Anterior cingulate cortex (tissue), 58 donors: ENCODE measurements at regions not wholly inside any gene's neighbourhood (a gene's known extent, or its start where the extent isn't known, plus 50 kb on each side); places are given as distances from the start of the nearest gene placed in this dataset.

ENCODE experiments used
- DNase-seq, 58 donors: peaks; one replicate each; lab custom pipeline; 2025; lab: John Stamatoyannopoulos, UW

DNA sequence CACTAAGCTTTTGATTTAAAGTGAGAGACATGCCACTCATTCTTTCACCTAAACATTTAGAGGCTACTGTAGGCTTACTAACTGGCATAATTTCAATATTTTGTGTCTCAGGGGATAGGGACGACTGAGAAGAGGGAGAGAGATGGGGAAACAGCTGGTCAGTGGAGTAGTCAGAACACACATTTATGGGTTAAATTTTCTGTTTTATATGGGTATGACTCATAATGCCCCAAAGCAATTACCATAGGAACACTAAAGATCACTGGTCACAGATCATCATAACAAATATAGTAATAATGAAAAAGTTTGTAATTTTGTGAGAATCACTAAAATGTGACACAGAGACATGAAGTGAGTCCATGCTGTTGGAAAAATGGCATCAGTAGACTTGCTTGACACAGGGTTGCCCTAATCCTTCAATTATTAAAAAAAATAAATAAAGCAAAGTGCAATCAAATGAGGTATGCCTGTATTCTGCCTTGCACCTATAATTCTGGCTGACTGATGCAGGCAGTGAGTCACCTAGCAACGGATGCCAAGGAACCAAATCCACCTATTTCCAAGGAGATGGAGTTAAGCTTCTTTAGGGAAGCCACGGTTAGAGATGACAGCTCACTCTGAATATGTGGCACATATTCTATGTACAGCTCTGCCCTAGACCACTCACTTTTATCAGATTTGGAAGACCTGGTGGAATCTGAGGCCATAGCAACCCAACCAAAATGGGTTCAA, 166.1 kb downstream of the MARCHF11 start:
- peak in 4 of 58 donors; percentile 2 to 25 (median 8) for DNase-seq

DNA sequence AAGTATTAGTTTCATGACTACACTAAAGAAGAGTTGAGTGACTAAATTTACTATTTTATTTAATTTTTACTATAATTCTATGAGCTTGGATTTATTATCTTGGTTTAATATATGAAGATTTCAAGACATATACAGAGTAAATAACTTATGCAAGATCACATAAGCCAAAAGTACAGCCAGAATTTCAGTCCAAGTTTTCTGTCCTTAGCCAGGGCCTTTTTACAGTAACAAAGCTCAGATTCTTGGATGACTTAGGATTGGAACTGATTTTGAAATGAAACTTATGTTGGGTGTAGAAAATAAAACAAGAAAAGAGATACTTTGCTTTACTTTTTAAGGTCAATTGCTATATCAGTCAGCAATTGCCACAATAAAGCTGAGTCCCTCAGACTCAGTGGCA, 170.3 kb downstream of the MARCHF11 start:
- no peak for DNase-seq

DNA sequence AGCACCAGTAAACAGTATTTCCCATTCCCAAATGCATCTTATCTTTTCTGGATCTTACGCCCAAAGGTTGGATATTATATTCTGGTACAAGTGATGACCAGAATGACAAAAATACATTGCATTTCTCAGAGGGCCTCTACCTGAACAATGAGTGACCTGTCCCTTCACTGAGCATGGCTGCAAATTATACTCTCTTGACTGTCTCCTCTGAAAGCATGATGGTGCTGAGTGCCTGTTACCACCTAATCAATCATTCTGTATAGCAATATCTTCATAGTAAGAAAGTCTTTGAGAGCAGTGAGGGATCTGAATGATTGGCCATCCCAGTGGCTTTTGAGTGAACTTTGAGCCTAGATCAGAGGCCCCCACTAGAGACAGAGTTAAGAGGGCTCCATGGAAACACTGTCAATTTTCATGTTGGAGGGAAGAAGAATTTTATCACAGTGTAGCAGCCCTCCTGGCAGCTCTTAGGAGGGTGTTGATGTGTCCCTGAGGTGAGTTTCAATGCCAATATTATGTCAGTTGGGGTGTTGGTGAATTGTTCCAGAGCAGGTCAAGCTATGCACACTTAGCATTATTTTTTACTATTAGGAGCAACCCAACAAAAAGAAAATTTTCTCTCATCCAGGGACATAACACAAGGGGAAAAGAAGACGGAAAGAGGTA, 171.7 kb downstream of the MARCHF11 start:
- no peak for DNase-seq

- DNase-seq: no peak
Observed at GRCh38 chr5:16005225-16005624, 174.4 kb downstream of the MARCHF11 start.

DNA sequence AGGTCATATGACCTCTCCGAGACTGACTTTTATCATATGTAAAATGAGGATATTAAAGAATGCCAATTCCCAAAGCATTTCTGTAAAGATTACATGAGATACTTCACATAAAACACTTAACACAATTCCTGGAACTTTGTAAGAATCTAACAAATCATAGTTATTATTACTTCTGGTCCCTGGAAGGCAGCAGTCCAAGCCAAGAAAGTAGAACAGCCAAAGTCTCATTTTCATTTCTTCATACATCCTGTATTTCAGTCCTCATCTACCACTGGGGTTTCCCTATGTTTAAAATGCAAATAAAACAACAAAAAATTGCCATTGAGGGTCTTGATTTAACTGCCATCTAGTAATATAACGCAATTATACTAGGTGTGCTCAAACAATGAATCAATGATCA, 179.5 kb downstream of the MARCHF11 start:
- no peak for DNase-seq

DNA sequence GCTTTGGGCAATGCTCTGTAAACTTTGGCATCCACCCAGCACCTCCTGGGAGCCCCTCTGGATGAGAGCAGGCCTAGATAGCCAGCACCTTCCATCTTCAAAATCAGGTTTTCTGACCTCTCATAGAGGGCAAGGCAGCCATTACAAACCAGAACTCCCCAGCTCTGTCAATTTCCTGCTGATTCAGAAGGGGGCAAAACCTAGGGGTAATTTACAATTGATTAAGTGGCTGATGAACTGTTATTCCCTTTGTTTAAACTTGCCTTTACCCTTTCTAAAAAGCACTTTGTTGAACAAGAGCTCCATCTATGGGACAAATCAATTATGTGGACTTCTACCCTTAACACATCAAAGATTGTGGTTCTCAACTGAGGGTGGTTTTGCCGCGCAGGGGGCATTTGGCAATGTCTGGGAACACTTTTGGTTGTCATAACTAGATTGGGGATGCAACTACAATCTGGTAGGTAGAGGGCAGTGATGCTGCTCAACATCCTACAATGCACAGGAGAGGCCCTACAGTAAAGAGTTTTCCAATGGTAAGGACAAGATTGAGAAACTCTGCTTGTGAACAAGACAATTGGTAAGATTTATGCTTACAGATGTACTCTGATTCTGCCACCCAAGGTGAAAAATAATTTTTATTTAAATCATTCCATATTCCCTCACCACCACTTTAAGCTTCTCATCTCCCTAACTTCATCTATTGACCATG, 184.1 kb downstream of the MARCHF11 start:
- DNase-seq: peak in 1 of 58 donors; percentile 2

DNA sequence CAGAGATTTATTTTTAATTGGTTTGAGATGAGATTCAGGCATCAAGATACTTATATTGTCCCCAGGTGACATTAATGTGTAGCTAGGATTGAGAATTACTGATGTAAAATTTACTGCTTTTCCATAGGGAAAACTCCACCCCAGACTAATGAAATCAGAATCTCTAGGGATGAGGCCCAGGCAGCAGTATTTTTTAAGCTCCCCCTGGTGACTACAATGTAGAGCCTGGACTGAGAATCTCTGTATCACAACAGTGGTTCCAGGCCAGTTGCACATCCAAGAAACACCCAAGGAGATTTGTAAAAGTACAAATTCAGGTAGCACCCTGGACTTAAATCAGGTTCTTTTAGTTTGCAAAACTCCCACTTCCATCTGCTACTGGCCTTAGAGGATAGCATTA, 185.7 kb downstream of the MARCHF11 start:
- no peak for DNase-seq

DNA sequence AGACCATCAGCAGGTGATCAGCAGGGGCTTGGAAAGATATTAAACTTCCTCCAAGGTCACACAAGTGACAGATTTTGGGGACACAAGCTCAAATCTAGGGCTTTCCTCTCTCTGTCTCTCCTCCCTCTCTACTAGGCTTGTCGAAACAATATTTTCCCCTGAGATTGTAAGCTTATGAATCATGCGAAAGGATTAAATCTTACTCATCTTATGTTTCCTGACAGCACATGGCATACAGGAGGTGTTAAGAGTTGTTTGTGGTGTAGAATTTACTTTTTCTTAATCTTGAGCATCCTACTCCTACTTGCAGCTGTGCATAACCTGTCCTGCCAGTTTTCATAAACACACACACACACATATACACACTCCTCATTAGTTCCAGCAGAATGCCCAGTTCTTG, 186.3 kb downstream of the MARCHF11 start:
- DNase-seq: peak in 1 of 58 donors; percentile 3

DNA sequence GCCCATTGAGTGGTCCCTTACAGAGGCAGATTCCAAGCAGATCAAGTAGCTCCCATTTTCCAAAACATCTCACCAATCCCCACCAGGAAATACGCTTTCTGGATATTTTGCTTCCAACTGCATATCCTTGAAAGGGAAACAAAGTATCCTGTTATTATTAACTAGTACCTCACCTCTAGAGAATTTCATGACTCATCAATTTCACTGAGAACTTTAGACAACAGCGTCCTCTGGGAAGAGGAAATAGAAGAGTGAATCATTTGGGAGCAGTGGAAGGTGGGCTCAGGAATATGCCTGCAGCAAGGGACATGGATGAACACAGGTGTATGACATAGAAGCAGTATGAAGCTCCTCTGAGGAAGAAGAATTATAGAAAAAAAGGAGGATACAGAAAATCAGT, 186.7 kb downstream of the MARCHF11 start:
- no peak for DNase-seq

GRCh38 chr5:15991586-15991985, 188.0 kb downstream of the MARCHF11 start:
- no peak for DNase-seq
